Ascending aorta (tissue), 2 donors: ENCODE measurements at regions not wholly inside any gene's neighbourhood (a gene's known extent, or its start where the extent isn't known, plus 50 kb on each side); places are given as distances from the start of the nearest gene placed in this dataset.

Source experiments
- DNase-seq, 2 donors: peaks; one replicate each; pipeline ENCODE4 v3.0.0-alpha.2; 2019; ENCODE audit warnings: low spot score in 2 of 2
- H3K27ac ChIP-seq, 2 donors: fragments of 200-600 bp; sonication (generic); one replicate each; pipeline ENCODE4 v1.5.1; 2016 to 2017; ENCODE audit warnings: mild to moderate bottlenecking in 1 of 2
- H3K27me3 ChIP-seq: fragments of 200-600 bp; sonication (generic); one replicate; pipeline ENCODE4 v1.5.1; 2017
- H3K36me3 ChIP-seq, 2 donors: fragments of 200-600 bp; sonication (generic); one replicate each; pipeline ENCODE4 v1.5.1; 2016
- H3K4me1 ChIP-seq, 2 donors: fragments of 200-600 bp; sonication (generic); one replicate each; pipeline ENCODE4 v1.5.1; 2016 to 2017; ENCODE audit warnings: mild to moderate bottlenecking in 1 of 2
- H3K4me3 ChIP-seq, 2 donors: fragments of 200-600 bp; sonication (generic); one replicate each; pipeline ENCODE4 v1.5.1; 2016 to 2017; ENCODE audit warnings: mild to moderate bottlenecking in 1 of 2
- H3K9me3 ChIP-seq, 2 donors: fragments of 200-600 bp; sonication (generic); one replicate each; pipeline ENCODE4 v1.5.1; 2016
- intact Hi-C: fragments of 100-400 bp; cut with DNase I; formaldehyde crosslinking; loops from one replicate; pipeline ENCODE4 v1.15.1; 2023
- TF ChIP-seq, protein P1 (sequence below), 3 experiments: fragments of 200-600 bp in 2 of 3; fragments of 450-650 bp in 1 of 3; sonication (generic) in 2 of 3; IDR thresholded peaks; one replicate each; pipeline ENCODE4 v1.5.1; 2016 to 2019; ENCODE audit warnings: antibody characterized with exemption in 3 of 3, mild to moderate bottlenecking in 1 of 3, moderate library complexity in 1 of 3

GRCh38 chr7:31284106-31284505 is 56.4 kb downstream of the NEUROD6 start:
- Histone ChIP-seq H3K36me3 (no peaks in the 10 kb centered on the region), H3K27ac (no peak overlapping the region), H3K27me3 (no peaks in the 10 kb centered on the region), H3K4me3 (no peak overlapping the region), H3K9me3 (no peaks in the 10 kb centered on the region), H3K4me1 (no peaks in the 10 kb centered on the region)
- no peak for DNase-seq
- intact Hi-C loops, result no loop called here
- TF ChIP-seq, protein P1, sequence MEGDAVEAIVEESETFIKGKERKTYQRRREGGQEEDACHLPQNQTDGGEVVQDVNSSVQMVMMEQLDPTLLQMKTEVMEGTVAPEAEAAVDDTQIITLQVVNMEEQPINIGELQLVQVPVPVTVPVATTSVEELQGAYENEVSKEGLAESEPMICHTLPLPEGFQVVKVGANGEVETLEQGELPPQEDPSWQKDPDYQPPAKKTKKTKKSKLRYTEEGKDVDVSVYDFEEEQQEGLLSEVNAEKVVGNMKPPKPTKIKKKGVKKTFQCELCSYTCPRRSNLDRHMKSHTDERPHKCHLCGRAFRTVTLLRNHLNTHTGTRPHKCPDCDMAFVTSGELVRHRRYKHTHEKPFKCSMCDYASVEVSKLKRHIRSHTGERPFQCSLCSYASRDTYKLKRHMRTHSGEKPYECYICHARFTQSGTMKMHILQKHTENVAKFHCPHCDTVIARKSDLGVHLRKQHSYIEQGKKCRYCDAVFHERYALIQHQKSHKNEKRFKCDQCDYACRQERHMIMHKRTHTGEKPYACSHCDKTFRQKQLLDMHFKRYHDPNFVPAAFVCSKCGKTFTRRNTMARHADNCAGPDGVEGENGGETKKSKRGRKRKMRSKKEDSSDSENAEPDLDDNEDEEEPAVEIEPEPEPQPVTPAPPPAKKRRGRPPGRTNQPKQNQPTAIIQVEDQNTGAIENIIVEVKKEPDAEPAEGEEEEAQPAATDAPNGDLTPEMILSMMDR (IDR thresholded peaks at IDR 0.05), result no peak

GRCh38 chr7:31271641-31272405 is 68.7 kb downstream of the NEUROD6 start:
- TF ChIP-seq, protein P1 (IDR thresholded peaks at IDR 0.05), result no peak
- intact Hi-C loops, result no loop called here

DNA sequence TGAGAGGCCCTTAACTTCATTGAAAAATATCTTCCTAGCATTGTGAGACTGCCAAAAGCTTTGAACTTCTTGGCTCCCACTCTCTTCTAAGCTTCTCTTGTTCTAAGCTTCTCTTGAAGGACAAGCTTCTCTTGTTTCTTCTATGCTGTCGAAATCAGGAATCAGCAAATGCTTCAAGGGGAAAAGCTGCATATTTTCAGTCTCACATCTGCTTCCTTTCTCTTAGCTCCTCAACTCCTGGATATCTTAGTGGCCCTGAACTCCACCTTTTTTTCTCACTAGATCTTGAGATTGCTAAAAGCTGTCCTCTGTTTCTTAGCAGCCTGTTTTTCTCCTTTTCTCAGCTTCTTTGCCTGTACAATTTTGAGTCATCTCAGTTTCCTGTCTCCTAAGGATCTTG is 73.0 kb downstream of the NEUROD6 start:
- Histone ChIP-seq H3K27ac (no peak overlapping the region), H3K4me1 (no peaks in the 10 kb centered on the region), H3K36me3 (no peaks in the 10 kb centered on the region), H3K27me3 (no peaks in the 10 kb centered on the region), H3K9me3 (no peaks in the 10 kb centered on the region), H3K4me3 (no peak overlapping the region)
- intact Hi-C loops, result no loop called here
- DNase-seq, result no peak
- TF ChIP-seq, protein P1 (IDR thresholded peaks at IDR 0.05), result no peak

More at GRCh38 chr7:31271641-31272405, 68.7 kb downstream of the NEUROD6 start:
- no peaks in the 10 kb centered on the region for H3K9me3 ChIP-seq
- no peak overlapping the region for H3K27ac ChIP-seq
- no peaks in the 10 kb centered on the region for H3K36me3 ChIP-seq
- no peak for DNase-seq
- H3K4me3 ChIP-seq, result no peak overlapping the region
- no peaks in the 10 kb centered on the region for H3K27me3 ChIP-seq
- H3K4me1 ChIP-seq, result no peaks in the 10 kb centered on the region

- intact Hi-C loops, result no loop called here
- DNase-seq, result no peak
- Histone ChIP-seq H3K9me3 (no peaks in the 10 kb centered on the region), H3K4me1 (no peaks in the 10 kb centered on the region), H3K27ac (no peak overlapping the region), H3K36me3 (no peaks in the 10 kb centered on the region), H3K27me3 (no peaks in the 10 kb centered on the region), H3K4me3 (no peak overlapping the region)
- TF ChIP-seq, protein P1 (IDR thresholded peaks at IDR 0.05), result no peak
Observed at GRCh38 chr7:31263338-31263737, 77.2 kb downstream of the NEUROD6 start.

GRCh38 chr7:31261341-31261740 is 79.2 kb downstream of the NEUROD6 start:
- no peaks in the 10 kb centered on the region for H3K4me1 ChIP-seq
- TF ChIP-seq, protein P1 (IDR thresholded peaks at IDR 0.05), result no peak
- no peak overlapping the region for H3K27ac ChIP-seq
- no peaks in the 10 kb centered on the region for H3K27me3 ChIP-seq
- H3K4me3 ChIP-seq, result no peak overlapping the region
- no peak for DNase-seq
- H3K36me3 ChIP-seq, result no peaks in the 10 kb centered on the region
- intact Hi-C loops, result no loop called here
- no peaks in the 10 kb centered on the region for H3K9me3 ChIP-seq
